LNCaP clone FGC (cell line): ENCODE measurements at regions not wholly inside any gene's neighbourhood (a gene's known extent, or its start where the extent isn't known, plus 50 kb on each side); places are given as distances from the start of the nearest gene placed in this dataset.

Experiments used
- DNase-seq: peaks from one replicate; pipeline ENCODE4 v3.0.0-alpha.2; 2011; ENCODE audit warnings: low read depth
- H3K4me3 ChIP-seq: 2 replicates; pipeline ENCODE4 v1.5.1; 2011; ENCODE audit warnings: mild to moderate bottlenecking, low read depth, low read length, control low read depth
- CTCF ChIP-seq: IDR thresholded peaks from 2 replicates; pipeline ENCODE4 v1.5.1; 2012; ENCODE audit warnings: mild to moderate bottlenecking; ENCODE audit not compliant: control insufficient read depth, insufficient read depth; ENCODE audit errors: extremely low read depth

- H3K4me3 ChIP-seq: no peak overlapping the region
- DNase-seq: no peak
- no peak for TF ChIP-seq CTCF
Measured at GRCh38 chrY:15814241-15814640, 1289.9 kb downstream of the NLGN4Y start.
